GM21619 (cell line): ENCODE measurements at regions not wholly inside any gene's neighbourhood (a gene's known extent, or its start where the extent isn't known, plus 50 kb on each side); places are given as distances from the start of the nearest gene placed in this dataset.

Source experiments
- ATAC-seq: cut with Tn5 transposase; IDR thresholded peaks from one replicate; pipeline ENCODE4 v1.9.1; 2021; ENCODE audit not compliant: unreplicated experiment

DNA sequence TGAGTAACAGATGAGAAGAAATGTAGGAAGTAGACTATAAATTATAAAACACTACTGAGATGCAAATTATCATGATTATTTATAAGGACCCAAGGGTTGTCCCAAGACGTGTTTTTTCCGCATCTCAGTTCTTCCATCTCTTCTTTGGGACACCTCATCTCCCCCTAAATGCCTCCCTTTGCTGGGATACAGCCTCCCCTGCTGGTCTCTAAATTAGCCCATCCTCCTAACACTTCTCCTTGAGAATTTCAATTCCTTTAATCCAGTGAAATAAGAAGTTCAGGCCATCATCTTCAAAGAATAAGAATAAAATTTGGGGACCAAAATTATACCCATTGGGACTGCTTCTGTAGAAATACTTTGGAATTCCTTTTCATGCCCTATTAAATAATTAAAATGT lies 667.0 kb downstream of the BCL11B start:
- no peak for ATAC-seq

GRCh38 chr14:98606041-98606640 lies 665.9 kb downstream of the BCL11B start:
- no peak for ATAC-seq

GRCh38 chr14:98606816-98607215 lies 665.2 kb downstream of the BCL11B start:
- no peak for ATAC-seq

DNA sequence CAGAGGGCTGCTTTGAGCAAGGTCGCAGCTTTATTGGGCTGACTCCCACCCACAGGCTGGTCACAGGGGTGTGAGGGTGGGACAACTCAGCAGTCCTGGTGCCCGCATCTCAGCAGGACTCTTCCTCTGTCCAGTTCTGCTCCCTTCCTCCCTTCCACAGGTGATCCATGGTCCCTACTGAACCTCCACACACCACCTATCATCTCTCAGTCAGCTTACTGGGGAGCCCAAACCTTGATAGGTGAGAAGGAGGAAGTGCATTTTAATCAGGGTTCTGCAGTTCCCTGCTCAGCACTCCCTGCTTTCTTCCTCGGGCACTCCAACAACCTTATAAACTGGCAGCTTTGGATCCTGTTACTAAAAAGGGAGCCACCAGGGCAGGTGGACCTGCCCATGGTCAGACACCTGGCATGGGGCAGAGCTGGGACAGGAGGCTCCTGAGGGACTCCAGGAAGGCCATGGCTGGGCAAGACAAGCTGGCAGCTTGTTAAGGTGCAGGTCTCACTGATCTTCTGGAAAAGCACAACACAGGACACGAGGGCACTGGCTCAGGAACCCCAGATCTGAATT lies 664.6 kb downstream of the BCL11B start:
- no peak for ATAC-seq

GRCh38 chr14:98608071-98609060 lies 663.6 kb downstream of the BCL11B start:
- ATAC-seq, result no peak

- no peak for ATAC-seq
These were observed 659.4 kb downstream of the BCL11B start for GRCh38 chr14:98612434-98613200.

DNA sequence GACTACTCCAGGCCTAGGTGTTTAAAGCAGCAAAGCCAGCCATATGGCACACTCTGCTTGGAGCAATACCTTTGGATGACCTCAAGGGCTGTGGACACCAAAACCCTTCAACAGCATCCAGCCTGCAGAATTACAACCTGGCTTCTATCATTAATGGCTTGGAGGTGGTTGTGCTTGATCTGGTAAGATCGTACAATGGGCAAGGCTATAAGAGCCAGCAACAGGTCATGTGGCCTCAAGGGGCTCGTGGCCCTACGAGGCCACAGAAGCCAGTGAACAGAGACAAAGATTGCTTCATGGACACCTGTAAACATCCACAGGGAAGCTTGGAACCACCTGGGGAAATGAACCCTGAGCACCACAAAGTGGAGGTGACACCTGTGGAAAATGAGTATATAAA lies 657.3 kb downstream of the BCL11B start:
- no peak for ATAC-seq

DNA sequence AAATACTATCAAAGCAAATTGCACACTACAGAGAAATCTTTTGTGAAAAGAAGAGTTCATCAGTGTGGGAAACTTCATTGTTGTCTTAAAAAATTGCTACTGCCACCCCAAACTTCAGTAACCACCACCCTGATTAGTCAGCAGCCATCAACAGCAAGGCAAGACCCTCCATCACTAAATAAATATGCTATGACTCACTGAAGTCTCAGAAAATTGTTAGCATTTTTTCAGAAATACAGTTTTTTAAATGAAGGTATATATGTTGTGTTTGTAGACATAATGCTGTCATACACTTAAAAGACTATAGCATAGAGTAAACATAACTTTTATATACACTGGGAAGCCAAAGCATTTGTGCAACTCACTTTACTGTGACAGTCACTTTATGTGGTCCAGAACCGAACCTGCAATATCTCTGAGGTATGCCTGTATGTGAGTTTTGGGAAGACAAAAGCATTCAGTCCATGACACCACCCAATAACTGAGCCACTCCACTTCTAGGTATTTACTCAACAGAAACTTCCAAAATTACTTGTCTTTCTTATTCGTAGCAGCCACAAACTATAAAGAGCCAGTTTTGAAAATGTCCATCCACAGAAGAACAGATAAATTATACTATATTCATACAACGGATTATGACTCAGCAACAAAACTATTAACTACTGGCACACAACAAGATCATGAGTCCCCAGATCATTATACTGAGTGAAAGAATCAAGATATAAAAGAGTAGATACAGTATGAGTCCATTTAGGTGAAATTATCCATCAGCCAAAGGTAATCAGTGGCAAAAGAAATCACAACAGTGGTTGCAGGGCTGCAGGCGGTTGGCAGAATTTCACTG lies 649.6 kb downstream of the BCL11B start:
- ATAC-seq, result no peak

DNA sequence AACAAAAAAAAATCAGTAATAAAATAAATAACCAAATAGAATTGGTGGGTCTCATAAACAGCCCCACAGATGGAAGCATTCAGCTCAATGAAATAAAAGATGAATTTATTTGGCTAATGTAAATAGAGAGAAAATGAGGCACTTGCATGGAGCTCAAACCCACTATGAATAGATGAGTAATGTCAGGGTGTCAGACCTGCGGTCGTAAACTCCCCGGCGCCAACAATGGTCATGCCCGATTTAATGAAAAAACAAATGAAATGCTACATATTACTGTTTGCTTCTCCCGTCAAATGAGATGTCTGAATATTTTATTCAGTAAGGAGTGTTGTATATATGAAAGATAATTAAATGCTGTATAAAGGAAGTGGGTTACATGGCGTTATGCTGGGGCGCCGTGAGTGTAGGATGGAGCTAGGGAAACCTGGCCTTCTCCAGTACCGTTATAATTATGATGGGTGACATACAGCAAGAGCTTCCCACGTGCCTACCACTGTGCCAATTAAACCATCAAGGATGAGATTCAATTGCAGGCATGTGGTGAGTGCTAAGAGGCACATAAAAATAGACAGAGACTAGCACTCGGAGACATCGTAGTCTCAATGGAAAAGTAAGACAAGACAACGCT lies 648.1 kb downstream of the BCL11B start:
- no peak for ATAC-seq

DNA sequence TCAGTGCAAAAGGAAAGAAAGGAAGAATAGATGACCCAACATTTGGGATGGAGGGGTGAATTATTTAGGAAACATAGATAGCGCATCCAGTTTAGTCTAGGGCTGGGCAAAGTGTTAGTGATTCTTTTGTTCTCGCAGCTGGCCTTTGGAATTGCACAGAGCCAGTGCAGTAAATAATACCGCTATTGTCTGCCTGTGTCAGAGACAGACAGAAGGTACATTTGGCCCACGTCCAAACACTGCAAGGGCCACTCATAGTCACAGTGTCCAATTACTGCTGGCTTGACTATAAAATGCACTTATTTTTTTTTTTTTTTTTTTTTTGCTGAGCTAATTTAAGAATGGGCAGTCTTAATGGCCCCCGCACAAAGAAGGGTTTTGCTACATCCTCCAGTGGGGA lies 638.6 kb downstream of the BCL11B start:
- ATAC-seq, result no peak

GRCh38 chr14:98634043-98634820 lies 637.8 kb downstream of the BCL11B start:
- no peak for ATAC-seq

- no peak for ATAC-seq
These were observed 633.6 kb downstream of the BCL11B start for GRCh38 chr14:98638366-98638765.

DNA sequence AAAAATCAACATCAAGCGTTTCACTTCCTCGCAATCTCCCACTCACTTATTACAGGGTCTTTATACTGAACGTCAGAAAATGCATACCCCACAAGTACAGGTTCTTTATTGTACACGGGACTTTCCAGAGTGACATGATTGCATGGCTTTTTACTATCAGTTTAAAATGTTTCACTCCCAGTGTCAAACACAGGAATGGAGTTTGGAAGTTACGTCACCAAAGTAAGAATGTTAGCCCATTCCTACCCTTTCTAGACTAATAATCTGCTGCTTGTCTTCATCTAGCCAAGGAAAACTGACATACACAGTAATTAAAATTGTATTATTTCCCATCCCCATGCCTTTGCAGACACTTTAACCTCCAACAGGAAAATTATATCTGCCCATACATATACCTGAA lies 624.2 kb downstream of the BCL11B start:
- ATAC-seq, result no peak

DNA sequence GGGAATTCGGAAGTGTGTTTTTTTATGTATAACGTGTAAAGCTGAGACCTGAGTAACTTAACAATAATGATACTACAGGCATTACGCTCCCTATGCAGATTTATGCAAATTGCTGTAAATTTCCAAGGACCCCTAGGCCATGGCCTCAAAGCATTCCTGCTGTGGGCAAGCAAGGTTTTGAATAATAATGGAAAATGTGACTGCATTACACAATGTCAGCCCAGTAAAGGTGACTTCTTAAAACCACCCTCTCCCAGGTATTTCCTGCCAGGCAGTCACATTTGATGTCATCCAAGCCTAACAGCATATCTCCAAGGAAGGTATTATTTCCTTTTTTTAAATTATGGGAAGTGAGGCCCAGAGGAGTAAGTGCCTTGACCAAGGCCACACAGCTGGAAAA lies 621.0 kb downstream of the BCL11B start:
- no peak for ATAC-seq

DNA sequence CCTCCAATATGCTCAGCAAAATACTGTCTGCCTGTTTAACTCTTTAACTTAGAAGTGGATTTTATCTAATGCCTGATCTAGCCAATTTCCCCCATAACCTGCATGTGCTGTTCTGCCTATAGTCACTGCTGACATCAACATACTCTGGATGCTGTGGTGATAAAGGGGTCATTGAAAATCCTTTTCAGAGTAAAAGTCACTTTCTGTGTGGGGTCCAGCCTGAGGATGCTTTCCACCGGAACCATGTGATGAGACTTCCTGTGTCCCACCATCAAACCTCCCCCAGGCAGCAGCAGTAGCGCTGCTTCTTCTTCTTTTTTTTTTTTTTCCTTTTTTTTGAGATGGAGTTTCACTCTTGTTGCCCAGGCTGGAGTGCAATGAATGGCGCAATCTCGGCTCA lies 607.0 kb downstream of the BCL11B start:
- ATAC-seq, result no peak

- no peak for ATAC-seq
These were observed 605.5 kb downstream of the BCL11B start for GRCh38 chr14:98666545-98666944.

GRCh38 chr14:98682033-98682432 lies 590.0 kb downstream of the BCL11B start:
- no peak for ATAC-seq

DNA sequence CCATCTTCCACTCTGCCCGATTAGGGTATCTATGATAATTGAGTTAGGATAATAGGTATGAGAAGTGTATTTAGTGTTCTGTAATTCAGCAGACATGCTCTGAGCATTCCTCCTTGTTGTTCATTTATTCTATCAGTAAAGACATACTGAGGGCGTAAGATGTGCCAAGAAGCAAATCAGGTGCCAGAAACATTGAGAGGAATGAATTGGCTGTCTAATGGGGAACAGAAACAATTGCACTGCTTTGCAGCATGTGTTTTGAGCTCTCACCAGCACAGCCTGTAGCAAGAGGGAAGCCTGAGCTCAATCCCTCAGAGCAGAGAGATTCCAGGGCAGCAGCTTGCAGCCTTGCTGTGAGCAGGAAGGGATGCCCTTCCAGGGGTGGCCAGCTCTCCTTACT lies 589.3 kb downstream of the BCL11B start:
- ATAC-seq, result no peak

- no peak for ATAC-seq
These were observed 587.5 kb downstream of the BCL11B start for GRCh38 chr14:98684468-98684867.
